ENCODE measurements at regions not wholly inside any gene's neighbourhood (a gene's known extent, or its start where the extent isn't known, plus 50 kb on each side); places are given as distances from the start of the nearest gene placed in this dataset.

GRCh38 chr7:46156853-46157252 lies 235.8 kb upstream of the IGFBP3 start:
- no peak for ATAC-seq
- H3K27ac ChIP-seq, result no peak overlapping the region
- H3K9me3 ChIP-seq, result no peaks in the 10 kb centered on the region
- intact Hi-C loops (cut with DNase I), result no loop called here
- no peaks in the 10 kb centered on the region for H3K27me3 ChIP-seq
- no peak overlapping the region for H3K4me3 ChIP-seq
- H3K4me1 ChIP-seq, result no peaks in the 10 kb centered on the region
- 53 to 69% (median 62%) methylated on average over 2 of the region's 2 CpGs for WGBS, 4 donors
- TF ChIP-seq POLR2A (IDR thresholded peaks at IDR 0.05), result no peak
- TF ChIP-seq, protein P1, sequence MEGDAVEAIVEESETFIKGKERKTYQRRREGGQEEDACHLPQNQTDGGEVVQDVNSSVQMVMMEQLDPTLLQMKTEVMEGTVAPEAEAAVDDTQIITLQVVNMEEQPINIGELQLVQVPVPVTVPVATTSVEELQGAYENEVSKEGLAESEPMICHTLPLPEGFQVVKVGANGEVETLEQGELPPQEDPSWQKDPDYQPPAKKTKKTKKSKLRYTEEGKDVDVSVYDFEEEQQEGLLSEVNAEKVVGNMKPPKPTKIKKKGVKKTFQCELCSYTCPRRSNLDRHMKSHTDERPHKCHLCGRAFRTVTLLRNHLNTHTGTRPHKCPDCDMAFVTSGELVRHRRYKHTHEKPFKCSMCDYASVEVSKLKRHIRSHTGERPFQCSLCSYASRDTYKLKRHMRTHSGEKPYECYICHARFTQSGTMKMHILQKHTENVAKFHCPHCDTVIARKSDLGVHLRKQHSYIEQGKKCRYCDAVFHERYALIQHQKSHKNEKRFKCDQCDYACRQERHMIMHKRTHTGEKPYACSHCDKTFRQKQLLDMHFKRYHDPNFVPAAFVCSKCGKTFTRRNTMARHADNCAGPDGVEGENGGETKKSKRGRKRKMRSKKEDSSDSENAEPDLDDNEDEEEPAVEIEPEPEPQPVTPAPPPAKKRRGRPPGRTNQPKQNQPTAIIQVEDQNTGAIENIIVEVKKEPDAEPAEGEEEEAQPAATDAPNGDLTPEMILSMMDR (IDR thresholded peaks at IDR 0.05), result no peak
- DNase-seq, result no peak
- H3K36me3 ChIP-seq, result no peaks in the 10 kb centered on the region

- Histone ChIP-seq H3K4me1 (no peaks in the 10 kb centered on the region), H3K9me3 (no peaks in the 10 kb centered on the region), H3K4me3 (no peak overlapping the region), H3K27ac (no peak overlapping the region), H3K27me3 (no peaks in the 10 kb centered on the region), H3K36me3 (no peaks in the 10 kb centered on the region)
- no peak for ATAC-seq
- intact Hi-C loops (cut with DNase I), result no loop called here
- TF ChIP-seq, protein P1 (IDR thresholded peaks at IDR 0.05), result no peak
- no peak for TF ChIP-seq POLR2A (IDR thresholded peaks at IDR 0.05)
- WGBS, 4 donors, result 82 to 97% (median 92%) methylated on average over 3 of the region's 3 CpGs
- no peak for DNase-seq
Observed at GRCh38 chr7:46156086-46156485, 235.0 kb upstream of the IGFBP3 start.

- no peak for ATAC-seq
- Histone ChIP-seq H3K27me3 (no peaks in the 10 kb centered on the region), H3K9me3 (no peaks in the 10 kb centered on the region), H3K4me3 (no peak overlapping the region), H3K36me3 (no peaks in the 10 kb centered on the region), H3K4me1 (no peaks in the 10 kb centered on the region), H3K27ac (no peak overlapping the region)
- 97 to 98% (median 97%) methylated on average over 4 of the region's 4 CpGs for WGBS, 4 donors
- DNase-seq, result no peak
- intact Hi-C loops (cut with DNase I), result no loop called here
- TF ChIP-seq, protein P1 (IDR thresholded peaks at IDR 0.05), result no peak
- TF ChIP-seq POLR2A (IDR thresholded peaks at IDR 0.05), result no peak
Observed at GRCh38 chr7:46155367-46155766, 234.3 kb upstream of the IGFBP3 start.

- Histone ChIP-seq H3K9me3 (no peaks in the 10 kb centered on the region), H3K27ac (no peak overlapping the region), H3K4me3 (no peak overlapping the region), H3K4me1 (no peaks in the 10 kb centered on the region), H3K27me3 (no peaks in the 10 kb centered on the region), H3K36me3 (no peaks in the 10 kb centered on the region)
- TF ChIP-seq POLR2A (IDR thresholded peaks at IDR 0.05), result no peak
- TF ChIP-seq, protein P1 (IDR thresholded peaks at IDR 0.05), result no peak
- intact Hi-C loops (cut with DNase I), result no loop called here
- ATAC-seq (no peak), DNase-seq (no peak)
- WGBS, 4 donors, result 73 to 83% (median 80%) methylated on average over 5 to 6 of the region's 6 CpGs
Observed at GRCh38 chr7:46153951-46154787, 233.1 kb upstream of the IGFBP3 start.

All from heart left ventricle (tissue), 16 donors.